H9 (cell line): ENCODE measurements at regions not wholly inside any gene's neighbourhood (a gene's known extent, or its start where the extent isn't known, plus 50 kb on each side); places are given as distances from the start of the nearest gene placed in this dataset.
A peak's percentile ranks its signal among the peaks of the same experiment; 100 is the strongest.

Source experiments
- DNase-seq: peaks from one replicate; pipeline ENCODE4 v3.0.0-alpha.2; 2017
- H2AFZ ChIP-seq: one replicate; pipeline ENCODE4 v1.6.1; 2013; ENCODE audit warnings: mild to moderate bottlenecking, low read length, control low read depth, moderate library complexity
- H2AK5ac ChIP-seq: 2 replicates; pipeline ENCODE4 v1.6.1; 2013; ENCODE audit warnings: low read length, control low read depth, mixed read lengths; ENCODE audit not compliant: insufficient read length
- H2BK120ac ChIP-seq: one replicate; pipeline ENCODE4 v1.6.1; 2013; ENCODE audit warnings: low read depth, mild to moderate bottlenecking, low read length, control low read depth, inconsistent platforms; ENCODE audit not compliant: poor library complexity, severe bottlenecking
- H2BK12ac ChIP-seq: 2 replicates; pipeline ENCODE4 v1.6.1; 2013; ENCODE audit warnings: low read length, control low read depth, mixed read lengths, low read depth; ENCODE audit not compliant: insufficient read length
- H2BK15ac ChIP-seq: 2 replicates; pipeline ENCODE4 v1.6.1; 2013; ENCODE audit warnings: low read depth, low read length, control low read depth
- H2BK20ac ChIP-seq: one replicate; pipeline ENCODE4 v1.6.1; 2013; ENCODE audit warnings: low read depth, mild to moderate bottlenecking, low read length, control low read depth, inconsistent platforms; ENCODE audit not compliant: poor library complexity, severe bottlenecking
- H2BK5ac ChIP-seq: 2 replicates; pipeline ENCODE4 v1.6.1; 2013; ENCODE audit warnings: low read length, control low read depth, mixed read lengths; ENCODE audit not compliant: insufficient read length
- H3K14ac ChIP-seq: 2 replicates; pipeline ENCODE4 v1.6.1; 2013; ENCODE audit warnings: low read length, control low read depth; ENCODE audit not compliant: insufficient read depth
- H3K18ac ChIP-seq: 2 replicates; pipeline ENCODE4 v1.6.1; 2013; ENCODE audit warnings: low read depth, mild to moderate bottlenecking, mixed read lengths, low read length, control low read depth; ENCODE audit not compliant: insufficient read length
- H3K23ac ChIP-seq: 2 replicates; pipeline ENCODE4 v1.6.1; 2013; ENCODE audit warnings: low read length, control low read depth, mixed read lengths, low read depth; ENCODE audit not compliant: insufficient read length
- H3K23me2 ChIP-seq: 2 replicates; pipeline ENCODE4 v1.6.1; 2013; ENCODE audit warnings: low read depth, mild to moderate bottlenecking, mixed read lengths, low read length, control low read depth; ENCODE audit not compliant: insufficient read length, poor library complexity, severe bottlenecking
- H3K27ac ChIP-seq: 2 replicates; pipeline ENCODE4 v1.5.1; 2013; ENCODE audit warnings: low read length, control low read depth, mixed read lengths, low read depth; ENCODE audit not compliant: insufficient read length
- H3K27me3 ChIP-seq: 2 replicates; pipeline ENCODE4 v1.6.1; 2013; ENCODE audit warnings: low read length, control low read depth, inconsistent platforms; ENCODE audit not compliant: insufficient read depth
- H3K4ac ChIP-seq: 2 replicates; pipeline ENCODE4 v1.6.1; 2013; ENCODE audit warnings: low read depth, mild to moderate bottlenecking, control low read depth, inconsistent platforms, low read length, moderate library complexity
- H3K4me1 ChIP-seq: 2 replicates; pipeline ENCODE4 v1.6.1; 2013; ENCODE audit warnings: low read length, control low read depth, inconsistent platforms; ENCODE audit not compliant: insufficient read depth
- H3K4me2 ChIP-seq: 2 replicates; pipeline ENCODE4 v1.6.1; 2013; ENCODE audit warnings: low read length, control low read depth, mixed read lengths; ENCODE audit not compliant: insufficient read length, insufficient read depth
- H3K56ac ChIP-seq: 2 replicates; pipeline ENCODE4 v1.6.1; 2013; ENCODE audit warnings: low read depth, mild to moderate bottlenecking, mixed read lengths, low read length, control low read depth; ENCODE audit not compliant: insufficient read length
- H3K79me1 ChIP-seq: 2 replicates; pipeline ENCODE4 v1.6.1; 2013; ENCODE audit warnings: low read depth, mild to moderate bottlenecking, moderate library complexity, low read length, control low read depth, inconsistent platforms; ENCODE audit not compliant: insufficient read depth, poor library complexity, severe bottlenecking
- H3K79me2 ChIP-seq: 2 replicates; pipeline ENCODE4 v1.6.1; 2013; ENCODE audit warnings: low read length, control low read depth, inconsistent platforms; ENCODE audit not compliant: insufficient read depth
- H3K9ac ChIP-seq: 2 replicates; pipeline ENCODE4 v1.6.1; 2013; ENCODE audit warnings: low read length, control low read depth, mixed read lengths; ENCODE audit not compliant: insufficient read length; ENCODE audit errors: extremely low read depth
- H3K9me3 ChIP-seq: one replicate; pipeline ENCODE4 v1.6.1; 2013; ENCODE audit warnings: low read depth, low read length, inconsistent platforms; ENCODE audit not compliant: control insufficient read depth
- H3T11ph ChIP-seq: one replicate; pipeline ENCODE4 v1.6.1; 2013; ENCODE audit warnings: mild to moderate bottlenecking, low read length, control low read depth, inconsistent platforms
- H4K20me1 ChIP-seq: one replicate; pipeline ENCODE4 v1.6.1; 2013; ENCODE audit not compliant: control insufficient read depth, insufficient read length, insufficient read depth
- H4K5ac ChIP-seq: 2 replicates; pipeline ENCODE4 v1.6.1; 2013; ENCODE audit warnings: low read depth, mild to moderate bottlenecking, mixed read lengths, low read length, control low read depth; ENCODE audit not compliant: insufficient read length
- H4K8ac ChIP-seq: replicated peaks from 2 replicates; pipeline ENCODE4 v1.6.1; 2013; ENCODE audit warnings: low read length, control low read depth, mixed read lengths, low read depth; ENCODE audit not compliant: insufficient read length
- H4K91ac ChIP-seq: 2 replicates; pipeline ENCODE4 v1.6.1; 2013; ENCODE audit warnings: low read depth, mild to moderate bottlenecking, moderate library complexity, mixed read lengths, low read length, control low read depth; ENCODE audit not compliant: insufficient read length
- H3K27ac Mint-ChIP-seq, 3 experiments: 2 replicates in 2 of 3; 3 replicates in 1 of 3; pipeline ENCODE4 v1.8.0; 2020 to 2021; ENCODE audit warnings: mixed read lengths in 3 of 3, mild to moderate bottlenecking in 1 of 3, moderate library complexity in 1 of 3
- H3K27me3 Mint-ChIP-seq: 2 replicates; pipeline ENCODE4 v1.8.0; 2021; ENCODE audit warnings: low read depth, mild to moderate bottlenecking, moderate library complexity, mixed read lengths
- H3K36me3 Mint-ChIP-seq, 3 experiments: 2 replicates in 2 of 3; 3 replicates in 1 of 3; pipeline ENCODE4 v1.8.0; 2020 to 2021; ENCODE audit warnings: low read depth in 3 of 3, mixed read lengths in 3 of 3; ENCODE audit not compliant: insufficient read depth in 1 of 3
- H3K4me1 Mint-ChIP-seq, 2 experiments: 2 replicates each; pipeline ENCODE4 v1.8.0; 2020; ENCODE audit warnings: mixed read lengths in 2 of 2
- H3K4me3 Mint-ChIP-seq, 2 experiments: 2 replicates in 1 of 2; 3 replicates in 1 of 2; pipeline ENCODE4 v1.8.0; 2020 to 2021; ENCODE audit warnings: mild to moderate bottlenecking in 2 of 2, mixed read lengths in 2 of 2, moderate library complexity in 1 of 2
- H3K9me3 Mint-ChIP-seq, 2 experiments: 2 replicates in 1 of 2; 3 replicates in 1 of 2; pipeline ENCODE4 v1.8.0; 2020; ENCODE audit warnings: mild to moderate bottlenecking in 2 of 2, mixed read lengths in 2 of 2, moderate library complexity in 1 of 2
- TF ChIP-seq, protein P1 (sequence below): fragments of 200-600 bp; sonication (generic); conservative IDR thresholded peaks from 3 replicates; pipeline ENCODE4 v1.8.0; 2021; ENCODE audit warnings: antibody characterized with exemption, mild to moderate bottlenecking

- H3K56ac ChIP-seq, result no peak overlapping the region
- H3K9me3 ChIP-seq, result no peaks in the 10 kb centered on the region
- no peak overlapping the region for H2AK5ac ChIP-seq
- no peak overlapping the region for H2BK12ac ChIP-seq
- H3K18ac ChIP-seq, result no peak overlapping the region
- no peak overlapping the region for H3K4me2 ChIP-seq
- H4K20me1 ChIP-seq, result no peaks in the 10 kb centered on the region
- no peaks in the 10 kb centered on the region for H3K27me3 ChIP-seq
- no peak overlapping the region for H4K91ac ChIP-seq
- no peak overlapping the region for H2BK20ac ChIP-seq
- H3K23me2 ChIP-seq, result no peaks in the 10 kb centered on the region
- H3K79me2 ChIP-seq, result no peaks in the 10 kb centered on the region
- peak overlapping the region in 2 of 3 experiments; percentile 56 to 86; a peak in 3 of 7 replicates for H3K27ac Mint-ChIP-seq
- no peak overlapping the region for H3T11ph ChIP-seq
- no peak overlapping the region for H3K23ac ChIP-seq
- TF ChIP-seq, protein P1, sequence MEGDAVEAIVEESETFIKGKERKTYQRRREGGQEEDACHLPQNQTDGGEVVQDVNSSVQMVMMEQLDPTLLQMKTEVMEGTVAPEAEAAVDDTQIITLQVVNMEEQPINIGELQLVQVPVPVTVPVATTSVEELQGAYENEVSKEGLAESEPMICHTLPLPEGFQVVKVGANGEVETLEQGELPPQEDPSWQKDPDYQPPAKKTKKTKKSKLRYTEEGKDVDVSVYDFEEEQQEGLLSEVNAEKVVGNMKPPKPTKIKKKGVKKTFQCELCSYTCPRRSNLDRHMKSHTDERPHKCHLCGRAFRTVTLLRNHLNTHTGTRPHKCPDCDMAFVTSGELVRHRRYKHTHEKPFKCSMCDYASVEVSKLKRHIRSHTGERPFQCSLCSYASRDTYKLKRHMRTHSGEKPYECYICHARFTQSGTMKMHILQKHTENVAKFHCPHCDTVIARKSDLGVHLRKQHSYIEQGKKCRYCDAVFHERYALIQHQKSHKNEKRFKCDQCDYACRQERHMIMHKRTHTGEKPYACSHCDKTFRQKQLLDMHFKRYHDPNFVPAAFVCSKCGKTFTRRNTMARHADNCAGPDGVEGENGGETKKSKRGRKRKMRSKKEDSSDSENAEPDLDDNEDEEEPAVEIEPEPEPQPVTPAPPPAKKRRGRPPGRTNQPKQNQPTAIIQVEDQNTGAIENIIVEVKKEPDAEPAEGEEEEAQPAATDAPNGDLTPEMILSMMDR, result no peak
- H3K9ac ChIP-seq, result no peak overlapping the region
- H3K36me3 Mint-ChIP-seq, result no peaks in the 10 kb centered on the region; a peak in 1 of 7 replicates
- no peaks in the 10 kb centered on the region for H3K27me3 Mint-ChIP-seq
- H3K4ac ChIP-seq, result no peak overlapping the region
- no peak overlapping the region for H2BK5ac ChIP-seq
- no peak overlapping the region for H4K5ac ChIP-seq
- H2BK120ac ChIP-seq, result no peak overlapping the region
- H3K9me3 Mint-ChIP-seq, result no peaks in the 10 kb centered on the region; a peak in 1 of 5 replicates
- H2BK15ac ChIP-seq, result no peak overlapping the region
- no peaks in the 10 kb centered on the region; the same call in 1 of the 2 replicates for H3K4me1 ChIP-seq
- H3K27ac ChIP-seq, result no peak overlapping the region
- H3K4me3 Mint-ChIP-seq, result no peak overlapping the region
- no peaks in the 10 kb centered on the region for H3K79me1 ChIP-seq
- peaks cover 16 to 17% of the 10 kb centered on the region in 2 experiments for H3K4me1 Mint-ChIP-seq
- DNase-seq, result no peak
- H4K8ac ChIP-seq, result no peak overlapping the region
- H3K14ac ChIP-seq, result no peak overlapping the region
- H2AFZ ChIP-seq, result no peak overlapping the region
These were observed 102.3 kb upstream of the ARSJ start for GRCh38 chr4:114081783-114082182.
